ENCODE measurements at regions not wholly inside any gene's neighbourhood (a gene's known extent, or its start where the extent isn't known, plus 50 kb on each side); places are given as distances from the start of the nearest gene placed in this dataset.
"Not testable (repeated sequence)": the region's sequence is repeated elsewhere in the genome, so short reads cannot be mapped to it uniquely, and the experiment has no call there.

- intact Hi-C loops (cut with micrococcal nuclease), result no loop called here
- Mint-ChIP-seq H3K27me3 (ENCODE audit: insufficient read depth) (no peaks in the 10 kb centered on the region), H3K4me1 (ENCODE audit: low read depth) (no peaks in the 10 kb centered on the region), H3K9me3 (peaks cover 11% of the 10 kb centered on the region), H3K36me3 (ENCODE audit: low read depth) (no peaks in the 10 kb centered on the region), H3K27ac (no peak overlapping the region), H3K4me3 (no peak overlapping the region)
- no peak for DNase-seq (ENCODE audit: low spot score)
These were observed 1876.0 kb upstream of the C9orf72 start for GRCh38 chr9:29449306-29449705.

- H3K36me3 Mint-ChIP-seq (ENCODE audit: low read depth); intact Hi-C loops (cut with micrococcal nuclease); DNase-seq (ENCODE audit: low spot score); H3K27me3 Mint-ChIP-seq (ENCODE audit: insufficient read depth); H3K27ac Mint-ChIP-seq; H3K4me3 Mint-ChIP-seq; H3K4me1 Mint-ChIP-seq (ENCODE audit: low read depth): not testable (repeated sequence)
- peaks cover 11% of the 10 kb centered on the region for H3K9me3 Mint-ChIP-seq
These were observed 1877.1 kb upstream of the C9orf72 start for GRCh38 chr9:29450343-29450875.

- Mint-ChIP-seq H3K9me3 (peaks cover 15% of the 10 kb centered on the region), H3K4me3 (no peak overlapping the region), H3K4me1 (ENCODE audit: low read depth) (no peaks in the 10 kb centered on the region), H3K27ac (no peak overlapping the region), H3K27me3 (ENCODE audit: insufficient read depth) (no peaks in the 10 kb centered on the region), H3K36me3 (ENCODE audit: low read depth) (no peaks in the 10 kb centered on the region)
- intact Hi-C loops (cut with micrococcal nuclease), result no loop called here
- DNase-seq (ENCODE audit: low spot score), result no peak
These were observed 1883.7 kb upstream of the C9orf72 start for GRCh38 chr9:29456940-29457339.

- Mint-ChIP-seq H3K36me3 (ENCODE audit: low read depth) (no peaks in the 10 kb centered on the region), H3K4me3 (no peak overlapping the region), H3K9me3 (peaks cover 11% of the 10 kb centered on the region), H3K27me3 (ENCODE audit: insufficient read depth) (no peaks in the 10 kb centered on the region), H3K4me1 (ENCODE audit: low read depth) (no peaks in the 10 kb centered on the region), H3K27ac (no peak overlapping the region)
- DNase-seq (ENCODE audit: low spot score), result no peak
- intact Hi-C loops (cut with micrococcal nuclease), result no loop called here
These were observed 1902.2 kb upstream of the C9orf72 start for GRCh38 chr9:29475471-29475870.

GRCh38 chr9:29511680-29512079 is 1938.4 kb upstream of the C9orf72 start:
- intact Hi-C loops (cut with micrococcal nuclease), result no loop called here
- H3K27me3 Mint-ChIP-seq (ENCODE audit: insufficient read depth), result no peaks in the 10 kb centered on the region
- no peak overlapping the region for H3K4me3 Mint-ChIP-seq
- no peak for DNase-seq (ENCODE audit: low spot score)
- peaks cover 6% of the 10 kb centered on the region for H3K9me3 Mint-ChIP-seq
- no peaks in the 10 kb centered on the region for H3K36me3 Mint-ChIP-seq (ENCODE audit: low read depth)
- H3K4me1 Mint-ChIP-seq (ENCODE audit: low read depth), result no peaks in the 10 kb centered on the region
- H3K27ac Mint-ChIP-seq, result no peak overlapping the region

- Mint-ChIP-seq H3K27ac (no peak overlapping the region), H3K27me3 (ENCODE audit: insufficient read depth) (no peaks in the 10 kb centered on the region), H3K4me1 (ENCODE audit: low read depth) (no peaks in the 10 kb centered on the region), H3K9me3 (peaks cover 6% of the 10 kb centered on the region), H3K36me3 (ENCODE audit: low read depth) (no peaks in the 10 kb centered on the region), H3K4me3 (no peak overlapping the region)
- intact Hi-C loops (cut with micrococcal nuclease), result no loop called here
- DNase-seq (ENCODE audit: low spot score), result no peak
These were observed 1941.1 kb upstream of the C9orf72 start for GRCh38 chr9:29514336-29514735.

- Mint-ChIP-seq H3K4me1 (ENCODE audit: low read depth) (no peaks in the 10 kb centered on the region), H3K36me3 (ENCODE audit: low read depth) (no peaks in the 10 kb centered on the region), H3K27me3 (ENCODE audit: insufficient read depth) (no peaks in the 10 kb centered on the region), H3K9me3 (peaks cover 6% of the 10 kb centered on the region), H3K4me3 (no peak overlapping the region), H3K27ac (no peak overlapping the region)
- no peak for DNase-seq (ENCODE audit: low spot score)
- intact Hi-C loops (cut with micrococcal nuclease), result no loop called here
These were observed 1941.6 kb upstream of the C9orf72 start for GRCh38 chr9:29514862-29515261.

- no peaks in the 10 kb centered on the region for H3K4me1 Mint-ChIP-seq (ENCODE audit: low read depth)
- H3K9me3 Mint-ChIP-seq, result peaks cover 4% of the 10 kb centered on the region
- no peak overlapping the region for H3K4me3 Mint-ChIP-seq
- no peaks in the 10 kb centered on the region for H3K27me3 Mint-ChIP-seq (ENCODE audit: insufficient read depth)
- H3K36me3 Mint-ChIP-seq (ENCODE audit: low read depth), result no peaks in the 10 kb centered on the region
- DNase-seq (ENCODE audit: low spot score), result no peak
- intact Hi-C loops (cut with micrococcal nuclease), result no loop called here
- H3K27ac Mint-ChIP-seq, result no peak overlapping the region
These were observed 1975.2 kb upstream of the C9orf72 start for GRCh38 chr9:29548436-29548835.

GRCh38 chr9:29555502-29555901 is 1982.2 kb upstream of the C9orf72 start:
- Mint-ChIP-seq H3K36me3 (ENCODE audit: low read depth) (no peaks in the 10 kb centered on the region), H3K4me3 (no peak overlapping the region), H3K27ac (no peak overlapping the region), H3K9me3 (no peaks in the 10 kb centered on the region), H3K4me1 (ENCODE audit: low read depth) (no peaks in the 10 kb centered on the region), H3K27me3 (ENCODE audit: insufficient read depth) (no peaks in the 10 kb centered on the region)
- no peak for DNase-seq (ENCODE audit: low spot score)
- intact Hi-C loops (cut with micrococcal nuclease), result no loop called here

GRCh38 chr9:29556317-29556716 is 1983.0 kb upstream of the C9orf72 start:
- Mint-ChIP-seq H3K4me3 (no peak overlapping the region), H3K36me3 (ENCODE audit: low read depth) (no peaks in the 10 kb centered on the region), H3K27me3 (ENCODE audit: insufficient read depth) (no peaks in the 10 kb centered on the region), H3K9me3 (no peaks in the 10 kb centered on the region), H3K27ac (no peak overlapping the region), H3K4me1 (ENCODE audit: low read depth) (no peaks in the 10 kb centered on the region)
- intact Hi-C loops (cut with micrococcal nuclease), result no loop called here
- no peak for DNase-seq (ENCODE audit: low spot score)

- Mint-ChIP-seq H3K27me3 (ENCODE audit: insufficient read depth) (no peaks in the 10 kb centered on the region), H3K4me3 (no peak overlapping the region)
These were observed 1983.5 kb upstream of the C9orf72 start for GRCh38 chr9:29556746-29557145.

GRCh38 chr9:29564564-29564963 is 1991.3 kb upstream of the C9orf72 start:
- intact Hi-C loops (cut with micrococcal nuclease), result no loop called here
- Mint-ChIP-seq H3K4me3 (no peak overlapping the region), H3K36me3 (ENCODE audit: low read depth) (no peaks in the 10 kb centered on the region), H3K9me3 (no peaks in the 10 kb centered on the region), H3K4me1 (ENCODE audit: low read depth) (no peaks in the 10 kb centered on the region), H3K27ac (no peak overlapping the region), H3K27me3 (ENCODE audit: insufficient read depth) (no peaks in the 10 kb centered on the region)
- no peak for DNase-seq (ENCODE audit: low spot score)

More at GRCh38 chr9:29556746-29557145, 1983.5 kb upstream of the C9orf72 start:
- Mint-ChIP-seq H3K9me3 (no peaks in the 10 kb centered on the region), H3K27ac (no peak overlapping the region), H3K36me3 (ENCODE audit: low read depth) (no peaks in the 10 kb centered on the region), H3K4me1 (ENCODE audit: low read depth) (no peaks in the 10 kb centered on the region)
- intact Hi-C loops (cut with micrococcal nuclease), result no loop called here
- no peak for DNase-seq (ENCODE audit: low spot score)

GRCh38 chr9:29575219-29575618 is 2001.9 kb upstream of the C9orf72 start:
- Mint-ChIP-seq H3K4me3 (no peak overlapping the region), H3K27me3 (ENCODE audit: insufficient read depth) (no peaks in the 10 kb centered on the region), H3K9me3 (no peaks in the 10 kb centered on the region), H3K27ac (no peak overlapping the region), H3K4me1 (ENCODE audit: low read depth) (no peaks in the 10 kb centered on the region), H3K36me3 (ENCODE audit: low read depth) (no peaks in the 10 kb centered on the region)
- intact Hi-C loops (cut with micrococcal nuclease), result no loop called here
- no peak for DNase-seq (ENCODE audit: low spot score)

- H3K4me3 Mint-ChIP-seq, result no peak overlapping the region
- DNase-seq (ENCODE audit: low spot score), result no peak
- intact Hi-C loops (cut with micrococcal nuclease), result no loop called here
- no peaks in the 10 kb centered on the region for H3K4me1 Mint-ChIP-seq (ENCODE audit: low read depth)
- H3K9me3 Mint-ChIP-seq, result peaks cover 14% of the 10 kb centered on the region
- H3K27me3 Mint-ChIP-seq (ENCODE audit: insufficient read depth), result no peaks in the 10 kb centered on the region
- H3K36me3 Mint-ChIP-seq (ENCODE audit: low read depth), result no peaks in the 10 kb centered on the region
- H3K27ac Mint-ChIP-seq, result no peak overlapping the region
These were observed 2015.1 kb upstream of the C9orf72 start for GRCh38 chr9:29588361-29588760.
